Gastroesophageal sphincter (tissue), 2 donors: ENCODE measurements at regions not wholly inside any gene's neighbourhood (a gene's known extent, or its start where the extent isn't known, plus 50 kb on each side); places are given as distances from the start of the nearest gene placed in this dataset.

Experiments
- EP300 ChIP-seq: sonication (generic); formaldehyde crosslinking; IDR thresholded peaks from one replicate; pipeline ENCODE4 v1.6.1; 2017; ENCODE audit warnings: antibody characterized with exemption, mild to moderate bottlenecking
- POLR2A ChIP-seq, 2 donors: fragments of 450-650 bp; IDR thresholded peaks; one replicate each; pipeline ENCODE4 v1.6.1; 2017; ENCODE audit warnings: antibody characterized with exemption in 2 of 2, mild to moderate bottlenecking in 2 of 2, moderate library complexity in 1 of 2

DNA sequence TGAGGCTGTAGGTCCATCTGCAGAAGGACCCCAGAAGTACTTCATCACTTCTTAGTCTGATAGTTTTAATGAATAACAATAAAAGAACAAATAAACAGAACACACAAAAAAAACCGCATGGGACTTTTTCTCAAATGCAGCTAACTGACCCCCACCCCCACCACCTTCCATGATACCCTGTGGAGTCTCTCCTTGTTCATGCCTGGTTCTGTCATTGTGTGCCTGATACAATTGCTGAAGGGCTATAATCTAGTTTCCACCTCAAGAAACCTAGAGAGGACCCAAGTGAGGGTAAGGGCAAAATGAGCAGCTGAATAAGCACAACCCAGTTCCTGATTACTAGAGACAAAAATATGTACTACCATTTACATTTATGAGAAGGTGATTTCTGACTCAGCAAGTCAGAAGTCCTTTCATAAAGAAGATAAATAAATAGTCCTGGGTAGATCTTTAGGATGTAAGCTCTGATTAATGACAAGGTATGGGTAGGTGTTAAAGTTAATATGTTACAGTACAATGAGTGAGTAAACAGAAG lies 155.1 kb downstream of the TMA16 start:
- TF ChIP-seq POLR2A (IDR thresholded peaks at IDR 0.05) (no peak), EP300 (no peak)
